Right lobe of liver (tissue), 4 donors: ENCODE measurements at regions not wholly inside any gene's neighbourhood (a gene's known extent, or its start where the extent isn't known, plus 50 kb on each side); places are given as distances from the start of the nearest gene placed in this dataset.

Source experiments
- POLR2A ChIP-seq: fragments of 450-650 bp; IDR thresholded peaks from one replicate; pipeline ENCODE4 v1.6.1; 2017; ENCODE audit warnings: antibody characterized with exemption, mild to moderate bottlenecking
- TF ChIP-seq, protein P1 (sequence below), 4 donors: fragments of 200-600 bp in 3 of 4; fragments of 450-650 bp in 1 of 4; IDR thresholded peaks; one replicate each; pipeline versions ENCODE4 v1.5.1 to v1.8.0; 2016 to 2022; ENCODE audit warnings: antibody characterized with exemption in 4 of 4, mild to moderate bottlenecking in 2 of 4
- donor health status: DM: no; HTN: no; CAD: no.
- donor health status: DM: no; HTN: no; CAD: no.
- donor health status: DM: no; HTN: yes; CAD: no.

DNA sequence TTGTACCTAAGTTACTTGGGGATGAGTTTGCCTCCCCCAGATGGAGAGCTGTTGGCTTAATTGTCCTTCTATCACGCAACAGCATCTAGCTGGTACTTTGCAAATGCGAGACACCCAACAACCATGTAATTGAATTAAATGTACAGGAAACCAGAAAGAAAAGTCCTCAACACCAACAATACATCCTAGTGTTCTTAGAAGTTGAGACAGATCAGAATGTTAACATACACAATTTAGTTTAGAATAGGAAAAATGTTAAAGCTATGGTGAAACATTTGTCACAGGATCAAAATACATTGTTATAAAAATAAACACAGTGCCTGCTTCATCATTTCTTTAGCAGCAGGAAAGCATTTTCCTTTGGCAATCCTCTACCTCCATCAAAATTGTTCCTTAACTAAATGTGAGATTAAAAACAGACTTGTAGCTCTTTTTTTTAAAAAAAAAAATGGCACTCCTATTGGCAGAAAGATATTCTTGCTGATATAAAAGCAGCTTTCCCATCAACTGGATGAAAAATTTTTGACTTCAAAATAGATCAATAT is 163.1 kb upstream of the MID1 start:
- TF ChIP-seq, protein P1, sequence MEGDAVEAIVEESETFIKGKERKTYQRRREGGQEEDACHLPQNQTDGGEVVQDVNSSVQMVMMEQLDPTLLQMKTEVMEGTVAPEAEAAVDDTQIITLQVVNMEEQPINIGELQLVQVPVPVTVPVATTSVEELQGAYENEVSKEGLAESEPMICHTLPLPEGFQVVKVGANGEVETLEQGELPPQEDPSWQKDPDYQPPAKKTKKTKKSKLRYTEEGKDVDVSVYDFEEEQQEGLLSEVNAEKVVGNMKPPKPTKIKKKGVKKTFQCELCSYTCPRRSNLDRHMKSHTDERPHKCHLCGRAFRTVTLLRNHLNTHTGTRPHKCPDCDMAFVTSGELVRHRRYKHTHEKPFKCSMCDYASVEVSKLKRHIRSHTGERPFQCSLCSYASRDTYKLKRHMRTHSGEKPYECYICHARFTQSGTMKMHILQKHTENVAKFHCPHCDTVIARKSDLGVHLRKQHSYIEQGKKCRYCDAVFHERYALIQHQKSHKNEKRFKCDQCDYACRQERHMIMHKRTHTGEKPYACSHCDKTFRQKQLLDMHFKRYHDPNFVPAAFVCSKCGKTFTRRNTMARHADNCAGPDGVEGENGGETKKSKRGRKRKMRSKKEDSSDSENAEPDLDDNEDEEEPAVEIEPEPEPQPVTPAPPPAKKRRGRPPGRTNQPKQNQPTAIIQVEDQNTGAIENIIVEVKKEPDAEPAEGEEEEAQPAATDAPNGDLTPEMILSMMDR (IDR thresholded peaks at IDR 0.05), result no peak
- TF ChIP-seq POLR2A, result no peak
